HCT116 (cell line): ENCODE measurements at regions not wholly inside any gene's neighbourhood (a gene's known extent, or its start where the extent isn't known, plus 50 kb on each side); places are given as distances from the start of the nearest gene placed in this dataset.

Source experiments
- ATAC-seq: fragments of 200-7000 bp; cut with Tn5 transposase; 2 replicates; pipeline ENCODE4 v1.9.1; 2020; ENCODE audit warnings: mild to moderate bottlenecking, moderate library complexity
- BruUV-seq: library from RNA; stranded (reverse); fragments of 400-500 nt; replicated peaks from 2 replicates; lab custom pipeline; 2021; lab: Mats Ljungman, UMichigan
- CTCF ChIA-PET: fragments of 300-600 bp; sonication (Branson Sonifier 250); formaldehyde crosslinking; loops from one replicate; lab custom pipeline; 2021; ENCODE audit warnings: antibody characterized with exemption; lab: Charles Lee
- POLR2A ChIA-PET: fragments of 300-600, 350-600 bp; sonication (Branson Sonifier 250); formaldehyde crosslinking; loops from one replicate; lab custom pipeline; 2021; ENCODE audit warnings: antibody characterized with exemption; lab: Charles Lee
- RAD21 ChIA-PET, 2 experiments: fragments of 300-600 bp; sonication (Branson Sonifier 250); formaldehyde crosslinking; loops; one replicate each; lab custom pipeline; 2023; ENCODE audit warnings: low total read pairs in 2 of 2; ENCODE audit not compliant: uncharacterized antibody in 2 of 2, unreplicated experiment in 2 of 2, low non-redundant PET in 1 of 2; lab: Charles Lee
- DNase-seq: peaks from one replicate; pipeline ENCODE4 v3.0.0-alpha.2; 2010; ENCODE audit warnings: low read depth, low spot score
- H2AFZ ChIP-seq: fragments of 200-600 bp; shearing (Covaris generic), sonication (generic); 2 replicates; pipeline ENCODE4 v1.6.1; 2017; ENCODE audit warnings: low read depth, mixed run types, mixed read lengths, antibody characterized with exemption, low read length; ENCODE audit not compliant: poor library complexity, severe bottlenecking
- H3K27ac ChIP-seq: 2 replicates; pipeline ENCODE4 v1.5.1; 2012; ENCODE audit warnings: low read depth, low read length
- H3K27me3 ChIP-seq: fragments of 200-600 bp; sonication (generic); 2 replicates; pipeline ENCODE4 v1.6.1; 2016; ENCODE audit warnings: mixed run types, low read length, mixed read lengths; ENCODE audit not compliant: insufficient read depth
- H3K36me3 ChIP-seq, 2 experiments: fragments of 200-500 bp in 1 of 2; fragments of 200-600 bp in 1 of 2; sonication (Bioruptor generic) in 1 of 2; sonication (generic) in 1 of 2; 2 replicates each; pipeline versions ENCODE4 v1.5.1 to v1.6.1; 2014 to 2016; ENCODE audit warnings: low read length in 2 of 2, inconsistent platforms in 1 of 2, mixed read lengths in 1 of 2, mixed run types in 1 of 2; ENCODE audit not compliant: insufficient read depth in 2 of 2, control insufficient read depth in 1 of 2
- H3K4me1 ChIP-seq, 2 experiments: fragments of 200-600 bp in 1 of 2; sonication (generic) in 1 of 2; 2 replicates each; pipeline versions ENCODE4 v1.5.1 to v1.6.1; 2012 to 2017; ENCODE audit warnings: low read length in 2 of 2, inconsistent platforms in 1 of 2, mild to moderate bottlenecking in 1 of 2, mixed read lengths in 1 of 2, mixed run types in 1 of 2, moderate library complexity in 1 of 2; ENCODE audit not compliant: insufficient read depth in 2 of 2, control insufficient read depth in 1 of 2
- H3K4me2 ChIP-seq: fragments of 200-600 bp; sonication (generic); 2 replicates; pipeline ENCODE4 v1.6.1; 2017; ENCODE audit warnings: mixed run types, low read length, mixed read lengths
- H3K4me3 ChIP-seq, 2 experiments: fragments of 200-600 bp in 1 of 2; sonication (generic) in 1 of 2; replicated peaks in 1 of 2; 2 replicates each; pipeline ENCODE4 v1.5.1; 2011 to 2016; ENCODE audit warnings: low read length in 2 of 2, control low read depth in 1 of 2, low read depth in 1 of 2, mild to moderate bottlenecking in 1 of 2, mixed read lengths in 1 of 2, mixed run types in 1 of 2
- H3K79me2 ChIP-seq: fragments of 200-600 bp; sonication (generic); 2 replicates; pipeline ENCODE4 v1.6.1; 2017; ENCODE audit warnings: mild to moderate bottlenecking, mixed run types, low read length, moderate library complexity, mixed read lengths; ENCODE audit not compliant: insufficient read depth
- H3K9ac ChIP-seq: fragments of 200-600 bp; sonication (generic); 2 replicates; pipeline ENCODE4 v1.6.1; 2016; ENCODE audit warnings: low read length, mixed read lengths
- H3K9me2 ChIP-seq: fragments of 200-600 bp; sonication (generic), shearing (Covaris generic); 2 replicates; pipeline ENCODE4 v1.6.1; 2017; ENCODE audit warnings: mixed run types, mild to moderate bottlenecking, moderate library complexity; ENCODE audit not compliant: insufficient read depth
- H3K9me3 ChIP-seq, 2 experiments: fragments of 200-500 bp in 1 of 2; fragments of 200-600 bp in 1 of 2; sonication (Bioruptor generic) in 1 of 2; sonication (generic) in 1 of 2; 2 replicates each; pipeline ENCODE4 v1.6.1; 2014 to 2017; ENCODE audit warnings: low read length in 2 of 2, mixed read lengths in 2 of 2, inconsistent platforms in 1 of 2, low read depth in 1 of 2, mild to moderate bottlenecking in 1 of 2, mixed run types in 1 of 2, moderate library complexity in 1 of 2; ENCODE audit not compliant: control insufficient read depth in 1 of 2, insufficient read depth in 1 of 2
- H4K20me1 ChIP-seq: fragments of 200-600 bp; sonication (generic), shearing (Covaris generic); 2 replicates; pipeline ENCODE4 v1.6.1; 2017; ENCODE audit warnings: mixed run types, mild to moderate bottlenecking, moderate library complexity; ENCODE audit not compliant: insufficient read depth
- CBX3 ChIP-seq: IDR thresholded peaks from 2 replicates; pipeline ENCODE4 v1.6.1; 2012; ENCODE audit warnings: low read depth
- CEBPB ChIP-seq: IDR thresholded peaks from 2 replicates; pipeline ENCODE4 v1.6.1; 2012; ENCODE audit warnings: low read depth
- ELF1 ChIP-seq: IDR thresholded peaks from 2 replicates; pipeline ENCODE4 v1.6.1; 2012; ENCODE audit warnings: low read depth, borderline replicate concordance
- EZH2phosphoT487 ChIP-seq: fragments of 200-600 bp; IDR thresholded peaks from 2 replicates; pipeline ENCODE4 v1.6.1; 2018; ENCODE audit warnings: antibody characterized with exemption, borderline replicate concordance
- FOSL1 ChIP-seq: IDR thresholded peaks from 2 replicates; pipeline ENCODE4 v1.6.1; 2012; ENCODE audit warnings: low read depth
- JUND ChIP-seq: IDR thresholded peaks from 2 replicates; pipeline ENCODE4 v1.6.1; 2012
- POLR2A ChIP-seq: IDR thresholded peaks from 2 replicates; pipeline ENCODE4 v1.7.0; 2011; ENCODE audit warnings: borderline replicate concordance; ENCODE audit not compliant: insufficient read depth, insufficient read length; ENCODE audit errors: extremely low read depth
- POLR2AphosphoS5 ChIP-seq: IDR thresholded peaks from 2 replicates; pipeline ENCODE4 v1.6.1; 2011; ENCODE audit warnings: mild to moderate bottlenecking, low read depth, low read length, moderate library complexity
- RAD21 ChIP-seq: IDR thresholded peaks from 2 replicates; pipeline ENCODE4 v1.6.1; 2012; ENCODE audit warnings: low read depth, mild to moderate bottlenecking
- SIN3A ChIP-seq: IDR thresholded peaks from 2 replicates; pipeline ENCODE4 v1.6.1; 2012; ENCODE audit warnings: low read depth
- SP1 ChIP-seq: IDR thresholded peaks from 2 replicates; pipeline ENCODE4 v1.6.1; 2012; ENCODE audit warnings: low read depth
- TCF7L2 ChIP-seq: IDR thresholded peaks from 2 replicates; pipeline ENCODE4 v1.7.0; 2011; ENCODE audit warnings: borderline replicate concordance, inconsistent platforms; ENCODE audit not compliant: insufficient read depth, insufficient read length; ENCODE audit errors: extremely low read depth
- YY1 ChIP-seq: IDR thresholded peaks from 2 replicates; pipeline ENCODE4 v1.6.1; 2011; ENCODE audit warnings: low read length, low read depth, moderate library complexity, mild to moderate bottlenecking; ENCODE audit not compliant: insufficient replicate concordance; ENCODE audit errors: extremely low read depth
- ZFX ChIP-seq: fragments of 450-650 bp; IDR thresholded peaks from 2 replicates; pipeline ENCODE4 v1.6.1; 2017
- ZNF274 ChIP-seq: fragments of 200-500 bp; sonication (Bioruptor generic); IDR thresholded peaks from 2 replicates; pipeline ENCODE4 v1.6.1; 2014; ENCODE audit warnings: mild to moderate bottlenecking, low read depth, low read length, inconsistent platforms
- intact Hi-C: fragments of 100-400 bp; cut with micrococcal nuclease; formaldehyde crosslinking; loops from 2 replicates; pipeline ENCODE4 v1.10.0; 2022
- TF ChIP-seq, protein P1 (sequence below): IDR thresholded peaks from 2 replicates; pipeline ENCODE4 v1.6.1; 2012; ENCODE audit warnings: low read depth
- TF ChIP-seq, protein P2 (sequence below): IDR thresholded peaks from 2 replicates; pipeline ENCODE4 v1.6.1; 2012
- TF ChIP-seq, protein P3 (sequence below): IDR thresholded peaks from 2 replicates; pipeline ENCODE4 v1.6.1; 2011; ENCODE audit warnings: mild to moderate bottlenecking, low read length, moderate library complexity; ENCODE audit not compliant: insufficient replicate concordance; ENCODE audit errors: extremely low read depth
- TF ChIP-seq, protein P4 (sequence below), 3 experiments: fragments of 200-600 bp in 1 of 3; sonication (generic) in 1 of 3; IDR thresholded peaks in 2 of 3; conservative IDR thresholded peaks in 1 of 3; 2 replicates each; pipeline ENCODE4 v1.5.1; 2012 to 2017; ENCODE audit warnings: low read depth in 2 of 3, low read length in 2 of 3, antibody characterized with exemption in 1 of 3, borderline replicate concordance in 1 of 3, control low read depth in 1 of 3, mild to moderate bottlenecking in 1 of 3, mixed read lengths in 1 of 3, mixed run types in 1 of 3, moderate library complexity in 1 of 3; ENCODE audit not compliant: insufficient read depth in 1 of 3

DNA sequence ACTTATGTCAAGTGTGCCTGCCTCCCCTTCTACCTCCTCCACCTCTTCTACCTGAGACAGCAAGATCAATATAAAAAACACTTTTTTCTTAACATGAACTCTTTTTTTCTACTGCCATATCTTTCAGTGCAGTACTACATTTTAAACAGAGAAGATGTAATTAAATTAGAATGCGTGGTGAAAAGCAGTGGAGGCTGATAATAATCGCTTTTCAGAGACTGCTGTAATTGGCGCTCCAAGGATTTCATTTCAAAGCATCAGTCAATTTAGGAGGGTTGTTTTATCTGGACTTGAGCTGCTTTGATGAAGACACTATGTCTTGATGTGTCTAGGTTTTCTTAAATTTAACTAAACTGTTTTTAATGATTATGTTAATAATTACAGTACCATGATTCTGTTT lies 85.3 kb upstream of the CRBN start (continued):
- TF ChIP-seq ELF1 (no peak), POLR2AphosphoS5 (no peak), POLR2A (no peak)
- TF ChIP-seq, protein P1, sequence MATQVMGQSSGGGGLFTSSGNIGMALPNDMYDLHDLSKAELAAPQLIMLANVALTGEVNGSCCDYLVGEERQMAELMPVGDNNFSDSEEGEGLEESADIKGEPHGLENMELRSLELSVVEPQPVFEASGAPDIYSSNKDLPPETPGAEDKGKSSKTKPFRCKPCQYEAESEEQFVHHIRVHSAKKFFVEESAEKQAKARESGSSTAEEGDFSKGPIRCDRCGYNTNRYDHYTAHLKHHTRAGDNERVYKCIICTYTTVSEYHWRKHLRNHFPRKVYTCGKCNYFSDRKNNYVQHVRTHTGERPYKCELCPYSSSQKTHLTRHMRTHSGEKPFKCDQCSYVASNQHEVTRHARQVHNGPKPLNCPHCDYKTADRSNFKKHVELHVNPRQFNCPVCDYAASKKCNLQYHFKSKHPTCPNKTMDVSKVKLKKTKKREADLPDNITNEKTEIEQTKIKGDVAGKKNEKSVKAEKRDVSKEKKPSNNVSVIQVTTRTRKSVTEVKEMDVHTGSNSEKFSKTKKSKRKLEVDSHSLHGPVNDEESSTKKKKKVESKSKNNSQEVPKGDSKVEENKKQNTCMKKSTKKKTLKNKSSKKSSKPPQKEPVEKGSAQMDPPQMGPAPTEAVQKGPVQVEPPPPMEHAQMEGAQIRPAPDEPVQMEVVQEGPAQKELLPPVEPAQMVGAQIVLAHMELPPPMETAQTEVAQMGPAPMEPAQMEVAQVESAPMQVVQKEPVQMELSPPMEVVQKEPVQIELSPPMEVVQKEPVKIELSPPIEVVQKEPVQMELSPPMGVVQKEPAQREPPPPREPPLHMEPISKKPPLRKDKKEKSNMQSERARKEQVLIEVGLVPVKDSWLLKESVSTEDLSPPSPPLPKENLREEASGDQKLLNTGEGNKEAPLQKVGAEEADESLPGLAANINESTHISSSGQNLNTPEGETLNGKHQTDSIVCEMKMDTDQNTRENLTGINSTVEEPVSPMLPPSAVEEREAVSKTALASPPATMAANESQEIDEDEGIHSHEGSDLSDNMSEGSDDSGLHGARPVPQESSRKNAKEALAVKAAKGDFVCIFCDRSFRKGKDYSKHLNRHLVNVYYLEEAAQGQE, result no peak

DNA sequence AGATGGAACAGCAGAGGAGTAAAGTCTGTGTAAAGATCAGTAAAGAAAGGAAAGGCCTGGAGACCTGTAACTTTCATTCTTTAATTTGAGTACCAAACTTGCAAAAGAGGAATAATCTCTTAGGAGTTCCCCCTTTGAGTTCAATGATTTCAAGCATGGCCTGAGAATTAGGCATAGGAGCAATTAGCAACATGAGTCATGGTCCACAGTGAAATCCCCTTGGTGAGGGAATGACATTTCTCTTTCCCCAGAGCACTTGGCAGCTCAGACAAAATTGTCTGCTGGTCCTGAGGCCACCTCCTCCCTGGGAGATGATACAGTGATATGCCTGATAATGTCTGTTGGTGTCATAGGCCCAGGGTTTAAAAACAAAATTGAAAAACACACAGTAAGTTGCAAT lies 81.4 kb upstream of the CRBN start:
- no peaks in the 10 kb centered on the region for H4K20me1 ChIP-seq
- TF ChIP-seq ZFX (no peak), POLR2A (no peak), TCF7L2 (no peak), RAD21 (no peak), POLR2AphosphoS5 (no peak), SIN3A (no peak), CBX3 (no peak), JUND (no peak), SP1 (no peak), YY1 (no peak), EZH2phosphoT487 (no peak), CEBPB (no peak), ZNF274 (no peak), FOSL1 (no peak)
- TF ChIP-seq, protein P2, sequence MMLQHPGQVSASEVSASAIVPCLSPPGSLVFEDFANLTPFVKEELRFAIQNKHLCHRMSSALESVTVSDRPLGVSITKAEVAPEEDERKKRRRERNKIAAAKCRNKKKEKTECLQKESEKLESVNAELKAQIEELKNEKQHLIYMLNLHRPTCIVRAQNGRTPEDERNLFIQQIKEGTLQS, result no peak
- TF ChIP-seq, protein P3, sequence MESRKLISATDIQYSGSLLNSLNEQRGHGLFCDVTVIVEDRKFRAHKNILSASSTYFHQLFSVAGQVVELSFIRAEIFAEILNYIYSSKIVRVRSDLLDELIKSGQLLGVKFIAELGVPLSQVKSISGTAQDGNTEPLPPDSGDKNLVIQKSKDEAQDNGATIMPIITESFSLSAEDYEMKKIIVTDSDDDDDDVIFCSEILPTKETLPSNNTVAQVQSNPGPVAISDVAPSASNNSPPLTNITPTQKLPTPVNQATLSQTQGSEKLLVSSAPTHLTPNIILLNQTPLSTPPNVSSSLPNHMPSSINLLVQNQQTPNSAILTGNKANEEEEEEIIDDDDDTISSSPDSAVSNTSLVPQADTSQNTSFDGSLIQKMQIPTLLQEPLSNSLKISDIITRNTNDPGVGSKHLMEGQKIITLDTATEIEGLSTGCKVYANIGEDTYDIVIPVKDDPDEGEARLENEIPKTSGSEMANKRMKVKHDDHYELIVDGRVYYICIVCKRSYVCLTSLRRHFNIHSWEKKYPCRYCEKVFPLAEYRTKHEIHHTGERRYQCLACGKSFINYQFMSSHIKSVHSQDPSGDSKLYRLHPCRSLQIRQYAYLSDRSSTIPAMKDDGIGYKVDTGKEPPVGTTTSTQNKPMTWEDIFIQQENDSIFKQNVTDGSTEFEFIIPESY, result no peak
- TF ChIP-seq, protein P4, sequence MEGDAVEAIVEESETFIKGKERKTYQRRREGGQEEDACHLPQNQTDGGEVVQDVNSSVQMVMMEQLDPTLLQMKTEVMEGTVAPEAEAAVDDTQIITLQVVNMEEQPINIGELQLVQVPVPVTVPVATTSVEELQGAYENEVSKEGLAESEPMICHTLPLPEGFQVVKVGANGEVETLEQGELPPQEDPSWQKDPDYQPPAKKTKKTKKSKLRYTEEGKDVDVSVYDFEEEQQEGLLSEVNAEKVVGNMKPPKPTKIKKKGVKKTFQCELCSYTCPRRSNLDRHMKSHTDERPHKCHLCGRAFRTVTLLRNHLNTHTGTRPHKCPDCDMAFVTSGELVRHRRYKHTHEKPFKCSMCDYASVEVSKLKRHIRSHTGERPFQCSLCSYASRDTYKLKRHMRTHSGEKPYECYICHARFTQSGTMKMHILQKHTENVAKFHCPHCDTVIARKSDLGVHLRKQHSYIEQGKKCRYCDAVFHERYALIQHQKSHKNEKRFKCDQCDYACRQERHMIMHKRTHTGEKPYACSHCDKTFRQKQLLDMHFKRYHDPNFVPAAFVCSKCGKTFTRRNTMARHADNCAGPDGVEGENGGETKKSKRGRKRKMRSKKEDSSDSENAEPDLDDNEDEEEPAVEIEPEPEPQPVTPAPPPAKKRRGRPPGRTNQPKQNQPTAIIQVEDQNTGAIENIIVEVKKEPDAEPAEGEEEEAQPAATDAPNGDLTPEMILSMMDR (IDR thresholded peaks at IDR 0.05 in 2 of 3, conservative IDR thresholded peaks at IDR 0.05 in 1 of 3; ENCODE audit: borderline replicate concordance in 1 of 3, insufficient read depth in 1 of 3, low read depth in 2 of 3, low read length in 2 of 3), result no peak

More for the DNA sequence above, 81.4 kb upstream of the CRBN start:
- no peaks in the 10 kb centered on the region for H3K27me3 ChIP-seq
- BruUV-seq, result no TSS peak
- H3K9me2 ChIP-seq, result no peaks in the 10 kb centered on the region
- no peak overlapping the region for H3K4me3 ChIP-seq
- no peak overlapping the region for H3K9ac ChIP-seq
- DNase-seq (no peak), ATAC-seq (no peak)
- no peak overlapping the region for H2AFZ ChIP-seq
- no peaks in the 10 kb centered on the region for H3K36me3 ChIP-seq
- intact Hi-C loops, result no loop called here
- no peak overlapping the region for H3K4me2 ChIP-seq
- H3K9me3 ChIP-seq, result peaks cover 0 to 6% of the 10 kb centered on the region in 2 experiments; a peak in 1 of 4 replicates
- no peak overlapping the region for H3K27ac ChIP-seq
- ChIA-PET RAD21 (no interaction called here), CTCF (no interaction called here), POLR2A (no interaction called here)
- H3K4me1 ChIP-seq, result no peaks in the 10 kb centered on the region
- H3K79me2 ChIP-seq, result no peaks in the 10 kb centered on the region
